Activated CD4-positive, alpha-beta T cell treated with anti-CD3 and anti-CD28 coated beads for 4 hours (primary cell): ENCODE measurements at regions not wholly inside any gene's neighbourhood (a gene's known extent, or its start where the extent isn't known, plus 50 kb on each side); places are given as distances from the start of the nearest gene placed in this dataset.
"Not testable (repeated sequence)": the region's sequence is repeated elsewhere in the genome, so short reads cannot be mapped to it uniquely, and the experiment has no call there.

Experiments
- DNase-seq, 2 donors: peaks; one replicate each; pipeline ENCODE4 v3.0.0-alpha.2; 2020

- no peak for DNase-seq
Observed at GRCh38 chr11:27241311-27242122, 121.5 kb downstream of the CCDC34 start.

- no peak for DNase-seq
Observed at GRCh38 chr11:27239305-27239942, 123.6 kb downstream of the CCDC34 start.

GRCh38 chr11:27238811-27239210 is 124.2 kb downstream of the CCDC34 start:
- no peak for DNase-seq

DNA sequence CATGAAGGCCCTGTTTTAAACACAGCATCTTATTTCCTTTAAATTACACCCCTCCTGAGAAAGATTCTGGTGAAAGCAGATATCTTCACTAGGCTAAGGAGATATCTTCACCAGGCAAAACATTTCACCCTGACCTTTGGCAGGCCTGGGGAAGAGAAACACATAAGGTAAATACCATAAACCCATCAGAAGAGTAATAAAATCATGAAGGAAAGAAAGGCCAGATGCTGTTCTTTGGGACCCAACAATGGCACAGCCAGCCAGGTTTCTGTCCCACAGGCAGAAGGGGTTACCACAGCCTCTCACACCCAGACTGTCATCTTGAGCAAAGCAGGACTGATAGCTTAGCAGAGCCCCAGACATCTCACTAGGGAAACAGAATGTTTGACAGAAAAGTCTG is 125.4 kb downstream of the CCDC34 start:
- DNase-seq: no peak

DNA sequence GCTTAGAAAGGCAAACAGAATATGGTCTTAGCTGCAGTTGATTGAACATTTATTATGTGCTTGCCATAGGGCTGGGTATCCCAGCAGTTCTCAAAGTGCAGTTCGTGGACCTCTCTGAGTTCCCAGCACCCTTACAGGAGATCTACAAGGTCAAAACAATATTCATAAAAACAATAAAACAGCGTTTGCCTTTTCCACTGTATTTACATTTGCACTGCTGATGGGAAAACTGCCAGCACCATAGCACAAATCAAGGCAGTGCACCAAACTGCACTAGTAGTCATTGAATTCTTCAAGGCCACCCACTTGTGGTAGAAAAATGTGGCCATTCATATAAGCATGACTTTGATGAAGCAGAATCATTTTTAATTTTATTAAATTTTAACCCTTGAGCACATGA is 128.1 kb downstream of the CCDC34 start:
- no peak for DNase-seq

DNA sequence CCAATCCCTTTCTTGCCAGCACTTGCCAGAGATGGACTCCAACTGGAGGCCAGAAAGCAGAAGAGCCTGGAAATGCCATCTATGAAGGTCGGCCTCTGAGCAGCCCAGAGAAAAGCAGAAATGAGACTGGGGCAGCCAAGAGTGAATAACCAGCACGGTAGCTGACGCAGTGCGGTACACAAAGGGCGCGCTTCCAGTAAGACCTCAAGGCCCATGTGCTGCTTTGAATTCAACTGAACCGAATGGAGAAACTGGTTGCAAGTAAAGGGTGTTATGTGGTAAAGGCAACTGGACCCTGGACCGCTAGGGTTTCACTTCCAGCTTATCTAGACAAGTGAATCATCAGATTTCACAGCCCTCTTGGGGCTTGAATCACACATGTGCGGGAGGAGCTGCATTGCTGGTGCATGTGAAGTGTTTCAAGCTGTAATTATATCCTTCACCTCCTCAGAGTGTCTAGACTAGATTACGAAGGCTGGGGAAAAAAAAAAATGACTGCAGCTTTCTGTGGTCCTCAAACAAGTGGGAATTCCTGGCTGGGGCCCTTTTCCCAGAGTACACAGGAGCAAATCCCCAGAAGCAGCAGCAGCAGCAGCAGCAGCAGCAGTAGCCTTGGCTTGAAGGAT is 128.9 kb downstream of the CCDC34 start:
- no peak for DNase-seq

- no peak for DNase-seq
Observed at GRCh38 chr11:27233654-27234042, 129.4 kb downstream of the CCDC34 start.

DNA sequence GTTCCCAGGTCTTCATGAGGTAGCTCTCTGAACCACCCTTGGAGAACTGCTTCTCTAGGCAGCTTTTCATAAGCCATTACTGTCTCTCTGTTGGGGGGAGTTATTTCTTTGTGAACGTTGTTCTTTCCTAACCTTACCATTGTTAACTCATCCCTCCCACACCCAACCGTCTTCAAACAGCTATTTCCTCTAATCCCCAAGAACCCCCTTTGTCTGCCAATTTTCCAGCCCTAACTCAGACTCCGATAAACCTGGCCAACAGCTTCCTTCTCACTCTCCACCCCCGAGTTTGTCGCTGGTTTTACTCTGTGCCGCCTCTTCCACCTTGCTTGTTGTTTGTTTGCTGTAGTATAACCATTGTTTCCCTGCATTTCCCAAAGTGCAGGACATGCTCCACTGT is 131.5 kb downstream of the CCDC34 start:
- DNase-seq: no peak

DNA sequence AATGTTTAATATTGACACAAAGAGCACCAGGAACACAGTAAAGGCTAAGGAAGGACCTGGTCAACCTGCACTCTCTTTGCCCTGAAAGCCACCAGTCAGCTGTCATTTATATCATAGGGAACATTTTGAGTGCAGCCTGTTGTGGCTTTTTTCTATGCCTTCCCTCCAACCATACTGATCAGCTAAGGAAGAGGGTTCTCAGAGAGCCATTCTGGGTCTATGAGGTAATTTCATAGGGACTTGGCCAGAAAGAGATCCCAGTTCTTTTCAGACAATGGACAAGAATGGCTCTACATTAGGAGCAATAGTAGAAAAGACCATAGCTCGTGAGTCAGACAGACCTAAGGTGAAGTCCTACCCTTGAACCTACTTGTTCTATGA is 132.8 kb downstream of the CCDC34 start:
- DNase-seq: no peak

DNA sequence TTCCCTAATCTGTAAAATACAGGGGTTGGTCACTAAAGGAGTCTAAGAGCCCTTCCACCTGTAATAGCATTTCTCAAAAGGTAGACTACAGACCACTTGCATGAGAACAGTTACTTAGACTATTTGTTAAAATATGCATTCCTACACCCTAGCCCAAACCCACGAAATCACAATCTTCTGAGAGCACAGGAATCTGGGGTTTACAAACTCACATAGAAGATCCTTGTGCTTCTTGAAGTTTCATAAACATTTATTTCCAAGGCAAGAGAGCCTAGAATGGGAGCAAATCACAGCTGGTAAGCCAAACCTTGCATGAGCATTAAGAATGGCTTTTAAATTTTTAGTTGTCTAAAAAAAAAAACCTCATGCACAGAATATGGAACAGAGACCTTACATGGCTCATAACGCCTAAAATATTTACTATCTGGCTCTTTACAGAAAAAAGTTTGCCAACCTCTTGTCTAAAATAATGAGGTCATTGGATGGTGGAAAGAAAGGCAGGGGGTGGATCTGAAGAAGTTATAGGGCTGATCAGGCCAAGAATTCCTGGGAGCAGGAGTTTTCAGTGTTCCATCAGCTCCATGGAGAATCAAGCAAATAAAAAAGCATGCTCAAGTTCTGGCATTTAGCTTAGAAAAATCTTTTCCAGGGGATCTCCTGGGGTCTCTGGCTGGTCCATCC is 133.4 kb downstream of the CCDC34 start:
- DNase-seq: no peak

GRCh38 chr11:27228906-27229290 is 134.1 kb downstream of the CCDC34 start:
- DNase-seq: no peak

DNA sequence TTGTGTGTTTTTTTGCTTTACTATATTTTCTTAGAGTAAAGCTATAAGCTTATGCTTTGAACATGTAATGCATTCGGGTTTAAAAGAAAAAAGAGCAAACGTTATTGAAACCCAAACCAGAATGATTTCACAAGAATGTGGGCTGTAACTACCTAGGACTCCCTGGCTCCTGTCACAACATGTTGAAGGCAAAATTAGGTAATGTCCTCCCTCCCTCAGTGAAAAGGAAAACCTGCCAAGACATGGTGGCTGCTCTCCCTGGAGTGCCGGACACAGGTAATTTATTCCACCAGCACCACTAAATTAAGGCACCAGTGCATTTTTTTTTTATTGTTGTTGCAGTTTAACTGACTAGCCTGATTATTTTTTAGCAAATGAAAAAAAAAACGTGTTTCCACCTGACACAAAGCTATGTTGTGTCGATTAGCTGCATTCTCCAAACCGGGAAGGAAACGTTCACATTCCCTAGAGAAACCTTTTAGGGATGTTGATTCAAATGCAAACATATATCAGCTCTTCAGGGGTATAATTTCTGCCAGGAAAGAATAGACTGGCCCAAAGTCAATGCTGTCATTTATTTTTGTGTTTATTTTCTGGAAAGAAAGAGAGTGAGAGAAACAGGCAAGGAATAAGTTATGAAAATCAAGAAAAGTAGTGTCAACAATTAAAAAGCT is 134.6 kb downstream of the CCDC34 start:
- DNase-seq: no peak

DNA sequence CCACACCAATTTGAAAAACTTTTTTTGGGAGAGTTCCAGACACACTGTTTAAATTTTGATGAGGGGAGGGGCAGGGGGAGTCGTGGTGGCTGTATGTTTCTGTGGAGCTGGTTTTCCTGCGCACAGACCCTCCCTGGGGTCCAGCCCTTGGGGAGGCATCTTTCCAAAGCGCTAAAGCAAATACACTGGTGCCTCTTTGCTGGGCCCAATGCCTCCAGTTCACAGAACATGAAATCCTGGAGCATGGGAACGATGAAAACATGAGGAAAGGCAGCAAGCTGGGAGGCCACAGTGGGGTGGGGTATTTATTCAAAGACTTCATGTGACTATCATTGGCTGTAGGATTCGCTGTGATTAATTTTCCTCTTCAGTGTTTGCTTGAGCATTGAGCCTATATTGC is 135.3 kb downstream of the CCDC34 start:
- DNase-seq: no peak

DNA sequence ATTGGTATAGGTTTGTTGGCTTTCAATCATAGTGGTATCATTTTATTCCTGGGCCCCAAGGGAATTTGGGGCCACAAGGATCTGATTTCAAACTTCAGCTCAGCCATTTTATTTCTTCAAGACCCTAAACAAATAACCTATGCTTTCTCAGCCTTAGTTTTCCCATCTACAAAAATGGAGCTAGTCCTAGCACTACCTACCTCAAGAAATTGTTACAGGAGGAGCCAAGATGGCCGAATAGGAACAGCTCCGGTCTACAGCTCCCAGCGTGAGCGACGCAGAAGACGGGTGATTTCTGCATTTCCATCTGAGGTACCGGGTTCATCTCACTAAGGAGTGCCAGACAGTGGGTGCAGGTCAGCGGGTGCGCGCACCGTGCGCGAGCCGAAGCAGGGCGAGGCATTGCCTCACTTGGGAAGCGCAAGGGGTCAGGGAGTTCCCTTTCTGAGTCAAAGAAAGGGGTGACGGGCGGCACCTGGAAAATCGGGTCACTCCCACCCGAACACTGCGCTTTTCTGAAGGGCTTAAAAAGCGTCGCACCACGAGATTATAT is 143.5 kb downstream of the CCDC34 start:
- DNase-seq: not testable (repeated sequence)

GRCh38 chr11:27218421-27219038 is 144.5 kb downstream of the CCDC34 start:
- no peak for DNase-seq

GRCh38 chr11:27217948-27218420 is 145.0 kb downstream of the CCDC34 start:
- no peak for DNase-seq

DNA sequence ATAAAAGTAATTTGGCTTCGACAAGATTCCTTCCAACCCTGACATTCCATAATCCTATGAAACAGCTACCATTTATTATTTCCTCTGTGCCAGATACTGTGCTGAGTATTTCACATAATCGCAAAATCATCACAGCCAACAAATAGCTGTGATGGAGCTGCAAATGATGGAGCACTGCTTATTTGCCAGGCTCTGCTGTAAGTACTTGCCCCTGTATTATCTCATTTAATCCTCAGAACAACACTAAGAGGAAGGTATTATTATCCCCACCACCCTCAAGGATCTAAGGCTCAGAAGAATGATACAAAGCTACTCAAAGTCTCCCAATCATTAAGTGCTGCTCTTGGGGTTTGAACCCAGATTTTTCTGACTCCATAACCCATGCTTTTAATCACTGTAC is 145.5 kb downstream of the CCDC34 start:
- DNase-seq: no peak

DNA sequence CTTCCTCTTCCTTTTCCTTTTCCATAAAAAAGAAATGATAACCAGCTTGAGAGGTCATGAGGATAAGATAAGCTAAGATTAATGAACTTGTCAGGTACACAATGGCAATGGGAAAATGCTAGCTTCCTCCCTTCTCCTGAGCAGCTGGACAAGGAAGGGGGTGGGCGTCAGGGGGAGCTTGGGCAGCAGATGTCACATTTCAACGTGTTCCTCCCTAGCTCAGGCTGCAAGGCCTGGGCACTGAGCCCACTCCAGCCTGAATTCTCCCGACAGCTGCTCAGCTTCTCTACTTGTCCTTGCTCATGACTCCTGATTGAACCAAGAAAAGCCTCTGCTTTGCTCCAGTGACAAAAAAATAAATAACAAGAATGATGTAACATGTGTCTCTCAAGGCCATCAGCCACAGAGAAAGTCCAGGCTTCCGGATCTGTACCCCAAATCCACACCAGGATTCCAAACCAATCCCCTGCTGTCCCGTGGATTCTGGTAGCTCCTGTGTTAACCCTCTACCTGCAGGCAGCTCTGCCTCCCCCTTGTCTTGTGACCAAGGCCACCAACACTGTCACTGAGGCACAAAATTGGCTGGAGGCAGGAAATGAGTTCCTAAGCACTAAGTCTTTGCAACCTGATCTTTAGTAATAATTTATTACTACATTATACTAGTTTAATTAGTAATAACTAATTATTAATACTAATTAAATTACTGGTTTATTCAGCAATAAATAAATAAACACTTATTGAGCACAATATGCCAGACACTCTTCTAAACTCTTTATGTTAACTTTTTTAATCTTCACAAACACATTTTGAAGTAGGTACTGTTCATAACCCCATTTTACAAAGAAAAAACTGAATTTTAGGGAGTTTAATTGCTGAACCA is 146.5 kb downstream of the CCDC34 start:
- DNase-seq: no peak

DNA sequence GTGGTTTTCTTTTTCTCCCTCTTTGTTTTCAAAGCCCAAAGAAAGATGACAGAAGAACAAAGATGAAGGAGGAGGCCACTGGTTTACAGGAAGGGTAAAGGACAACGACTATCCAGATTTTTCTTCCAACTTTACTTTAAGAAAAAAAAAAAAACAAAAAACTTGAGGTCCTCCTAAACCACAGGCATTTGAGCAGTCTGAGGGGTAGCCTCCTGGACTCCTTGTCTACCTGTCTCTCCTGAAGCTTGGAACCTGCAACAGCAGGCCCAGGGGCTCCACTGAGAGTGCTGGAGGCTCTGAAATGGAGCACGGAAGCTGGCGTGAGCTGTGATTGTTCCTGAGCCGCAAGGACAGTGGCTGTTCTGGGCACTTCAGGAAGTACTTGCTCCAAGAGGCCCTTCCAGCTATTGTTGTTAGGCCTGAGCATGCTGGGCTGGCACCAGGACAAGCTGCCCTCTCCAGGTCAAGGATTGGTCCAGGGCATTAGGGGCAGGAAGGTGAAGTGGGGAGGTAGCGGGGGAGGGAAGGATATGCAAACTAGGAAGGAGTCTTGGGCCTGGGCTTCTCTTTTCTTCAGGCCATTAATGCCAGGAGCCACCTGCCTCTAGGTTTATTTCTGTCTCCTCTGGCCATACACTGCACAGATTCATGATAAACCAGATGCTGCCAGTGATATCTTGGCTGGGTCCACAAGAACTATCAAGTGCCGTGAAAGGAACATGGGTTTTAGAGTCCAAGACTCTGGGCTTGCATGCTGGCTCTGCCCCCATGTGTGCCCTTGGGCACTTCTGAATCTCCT is 147.3 kb downstream of the CCDC34 start:
- no peak for DNase-seq

- DNase-seq: no peak
Observed at GRCh38 chr11:27214713-27215112, 148.3 kb downstream of the CCDC34 start.
